ENCODE measurements at regions not wholly inside any gene's neighbourhood (a gene's known extent, or its start where the extent isn't known, plus 50 kb on each side); places are given as distances from the start of the nearest gene placed in this dataset.
"Not testable (repeated sequence)": the region's sequence is repeated elsewhere in the genome, so short reads cannot be mapped to it uniquely, and the experiment has no call there.

- no peak for DNase-seq
These were observed 551.1 kb upstream of the LRFN5 start for GRCh38 chr14:41055589-41055988.

DNA sequence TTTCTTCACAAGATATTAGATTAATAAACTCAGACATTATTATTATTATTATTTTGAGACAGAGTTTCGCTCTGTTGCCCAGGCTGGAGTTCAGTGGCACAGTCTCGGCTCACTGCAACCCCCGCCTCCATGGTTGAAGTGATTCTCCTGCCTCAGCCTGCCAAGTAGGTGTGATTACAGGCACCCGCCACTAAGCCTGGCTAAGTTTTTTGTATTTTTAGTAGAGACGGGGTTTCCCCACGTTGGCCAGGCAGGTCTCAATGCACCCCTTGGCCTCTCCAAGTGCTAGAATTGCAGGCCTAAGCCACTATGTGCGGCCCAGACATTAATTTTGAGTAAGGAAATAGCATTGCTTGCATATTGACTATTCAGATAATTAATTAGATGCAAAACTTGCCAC is 554.9 kb upstream of the LRFN5 start:
- DNase-seq = no peak

- no peak for DNase-seq
These were observed 558.9 kb upstream of the LRFN5 start for GRCh38 chr14:41047763-41048162.

DNA sequence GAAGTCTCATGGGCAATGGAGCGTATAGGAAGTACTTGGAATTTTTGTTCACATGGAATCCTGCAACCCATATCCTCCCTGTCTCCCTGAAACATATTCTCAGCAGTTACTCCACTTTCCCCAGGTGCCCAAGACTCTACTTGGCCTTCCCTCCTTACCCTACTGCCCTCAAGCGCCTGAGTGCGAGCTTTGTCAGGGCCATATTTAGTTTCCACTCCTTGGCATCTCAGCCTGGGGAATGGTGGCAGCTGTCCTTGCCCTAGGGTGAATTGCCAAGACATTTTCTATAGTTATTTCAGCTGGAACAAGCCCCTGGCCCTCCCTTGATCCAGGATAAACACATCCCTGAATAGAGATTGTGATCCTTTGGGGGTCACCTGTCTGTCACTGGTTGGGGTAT is 569.3 kb upstream of the LRFN5 start:
- DNase-seq = peak in 1 of 2 experiments; percentile 40

DNA sequence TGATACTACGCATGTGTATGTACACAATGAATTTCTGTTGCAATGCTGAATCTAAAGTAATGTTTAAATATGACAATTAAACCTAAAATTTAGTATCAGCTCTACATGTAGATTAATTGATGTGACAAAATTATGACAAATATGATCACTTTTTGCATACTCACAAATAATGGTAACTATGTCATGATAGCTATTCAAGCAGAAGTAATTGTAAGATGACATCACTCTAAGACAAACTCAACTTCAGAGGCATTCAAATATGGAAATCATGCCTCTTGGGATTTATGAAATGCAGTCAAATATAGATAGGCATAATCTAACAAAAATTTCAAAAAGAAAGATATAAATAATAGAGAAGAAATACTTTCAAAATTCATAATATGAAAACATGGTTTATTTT is 571.7 kb upstream of the LRFN5 start:
- no peak for DNase-seq

DNA sequence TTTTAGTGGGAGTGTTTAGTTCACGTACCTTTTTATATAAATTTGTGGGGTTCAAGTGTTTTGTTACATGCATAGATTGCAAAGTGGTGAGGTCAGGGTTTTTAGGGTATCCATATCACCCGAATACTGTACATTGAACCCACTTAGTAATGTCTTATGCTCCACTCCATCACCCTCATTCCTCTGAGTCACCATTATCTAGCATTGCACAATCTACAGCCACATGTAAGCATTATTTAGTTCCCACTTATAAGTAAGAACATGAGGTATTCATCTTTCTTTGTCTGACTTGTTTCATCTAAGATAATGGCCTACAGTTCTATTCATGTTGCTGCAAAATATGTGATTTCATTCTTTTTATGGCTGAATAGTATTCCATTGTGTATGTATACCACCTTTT is 583.7 kb upstream of the LRFN5 start:
- no peak for DNase-seq

GRCh38 chr14:41016213-41016612 is 590.5 kb upstream of the LRFN5 start:
- DNase-seq = no peak

DNA sequence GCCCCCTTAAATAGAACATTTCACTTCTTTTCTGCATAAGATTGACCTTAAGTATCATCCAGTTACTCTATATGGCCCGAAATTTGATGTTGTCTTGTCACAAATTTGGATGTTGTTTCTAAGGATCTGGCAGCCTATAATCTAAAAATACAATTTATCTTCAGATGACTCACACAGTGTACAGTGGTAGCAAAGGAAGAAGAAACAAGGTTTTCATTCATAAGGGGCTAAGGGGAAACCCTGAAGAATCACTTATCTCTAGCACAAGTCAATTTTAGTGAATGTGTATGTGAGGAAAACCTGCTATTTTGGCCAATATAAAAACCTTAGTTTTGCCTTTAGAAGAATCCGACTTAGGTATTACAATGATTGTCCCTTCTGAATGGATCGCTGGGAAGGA is 606.3 kb upstream of the LRFN5 start:
- no peak for DNase-seq

DNA sequence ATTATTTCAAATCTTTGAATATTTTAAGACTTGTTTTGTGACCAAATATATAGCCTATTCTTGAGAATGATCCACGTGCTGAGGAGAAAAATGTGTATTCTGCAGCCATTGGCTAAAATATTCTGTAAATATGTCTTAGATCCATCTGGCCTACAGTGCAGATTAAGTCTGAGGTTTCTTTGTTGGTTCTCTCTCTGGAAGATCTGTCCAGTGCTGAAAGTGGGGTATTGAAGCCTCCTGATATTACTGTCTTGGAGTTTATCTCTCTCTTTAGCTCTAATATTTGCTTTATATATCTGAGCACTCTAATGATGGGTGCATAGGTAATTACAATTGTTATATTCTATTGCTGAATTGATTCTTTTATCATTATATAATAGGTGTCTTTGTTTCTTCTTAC is 617.4 kb upstream of the LRFN5 start:
- DNase-seq = no peak

DNA sequence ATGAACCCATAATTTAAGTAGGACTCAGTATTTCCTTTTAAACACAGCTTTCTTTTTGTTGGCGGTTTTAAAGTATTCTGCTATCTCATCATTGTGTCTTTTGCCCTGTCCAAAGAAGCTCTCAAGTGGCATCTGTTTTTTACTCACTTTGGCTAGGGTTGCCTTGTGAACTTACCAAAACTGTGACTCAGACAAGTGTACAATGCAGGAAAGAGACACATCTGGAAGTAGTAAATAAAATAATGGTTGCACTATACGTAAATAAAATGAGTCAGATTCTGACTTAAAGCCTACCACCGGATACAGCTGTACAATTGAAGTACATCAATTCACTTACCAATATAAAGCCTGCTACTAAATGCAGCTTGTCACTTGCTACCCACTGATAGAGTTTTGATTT is 619.2 kb upstream of the LRFN5 start:
- DNase-seq = peak in 1 of 2 experiments; percentile 5

GRCh38 chr14:40986655-40987054 is 620.0 kb upstream of the LRFN5 start:
- no peak for DNase-seq

DNA sequence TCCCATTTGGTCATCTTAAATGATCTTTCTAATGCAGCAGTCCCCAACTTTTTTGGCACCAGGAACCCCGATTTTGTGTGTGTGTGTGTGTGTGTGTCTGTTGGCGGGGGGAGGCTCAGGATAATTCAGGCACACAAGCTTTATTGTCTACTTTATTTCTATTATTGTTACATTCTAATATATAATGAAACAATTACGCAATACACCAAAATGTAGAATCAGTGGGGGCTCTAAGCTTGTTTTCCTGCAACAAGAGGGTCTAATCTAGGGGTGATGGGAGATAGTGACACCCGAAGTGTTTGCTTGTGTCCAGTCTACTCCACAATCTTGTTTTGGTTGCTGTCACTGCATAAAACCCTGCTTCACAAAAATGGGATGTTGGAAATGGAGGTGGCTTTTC is 621.1 kb upstream of the LRFN5 start:
- no peak for DNase-seq

DNA sequence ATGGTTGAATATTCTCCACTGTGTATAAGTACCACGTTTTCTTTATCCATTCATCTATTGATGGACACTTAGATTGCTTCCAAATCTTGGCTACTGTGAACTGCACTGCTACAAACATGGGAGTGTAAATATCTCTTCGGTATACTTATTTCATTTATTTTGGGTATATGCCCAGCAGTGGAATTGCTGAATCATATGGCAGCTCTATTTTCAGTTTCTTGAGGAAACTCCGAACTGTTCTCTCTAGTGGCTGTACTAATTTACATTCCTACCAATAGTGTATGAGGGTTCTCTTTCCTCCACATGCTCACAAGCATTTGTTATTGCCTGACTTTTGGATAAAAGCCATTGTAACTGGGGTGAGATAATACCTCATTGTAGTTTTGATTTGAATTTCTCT is 623.1 kb upstream of the LRFN5 start:
- peak; percentile 26 to 70 for DNase-seq

DNA sequence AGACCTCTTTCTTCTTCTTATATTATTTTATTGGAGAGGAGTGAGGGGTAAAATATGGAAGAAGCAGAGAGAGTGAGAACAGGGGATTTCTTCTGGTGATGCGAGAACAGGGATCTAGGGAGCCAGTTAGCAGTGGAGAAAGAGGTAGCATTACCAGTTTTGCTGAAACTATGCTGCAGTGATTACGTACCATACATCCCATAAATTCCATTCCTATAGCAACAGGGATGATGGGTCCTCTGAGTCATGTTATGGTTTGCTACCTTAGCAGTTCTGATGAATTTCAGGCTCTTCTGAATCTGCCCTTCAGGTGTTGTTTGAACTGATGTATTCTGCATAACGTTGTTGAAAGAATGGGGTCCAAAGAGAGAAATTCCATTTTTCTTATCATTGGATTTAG is 625.4 kb upstream of the LRFN5 start:
- DNase-seq = no peak

DNA sequence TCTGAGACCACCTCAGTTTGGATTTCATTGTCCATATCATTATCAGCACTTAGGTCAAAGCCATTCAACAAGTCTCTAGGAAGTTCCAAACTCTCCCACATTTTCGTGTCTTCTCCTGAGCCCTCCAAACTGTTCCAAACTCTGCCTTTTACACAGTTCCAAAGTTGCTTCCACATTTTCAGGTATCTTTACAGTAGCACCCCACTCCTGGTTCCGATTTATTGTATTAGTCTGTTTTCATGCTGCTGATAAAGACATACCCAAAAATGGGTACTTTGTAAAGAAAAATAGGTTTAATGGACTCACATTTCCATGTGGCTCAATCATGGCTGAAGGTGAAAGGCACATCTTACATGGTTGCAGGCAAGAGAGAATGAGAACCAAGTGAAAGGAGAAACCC is 646.4 kb upstream of the LRFN5 start:
- DNase-seq = not testable (repeated sequence)

DNA sequence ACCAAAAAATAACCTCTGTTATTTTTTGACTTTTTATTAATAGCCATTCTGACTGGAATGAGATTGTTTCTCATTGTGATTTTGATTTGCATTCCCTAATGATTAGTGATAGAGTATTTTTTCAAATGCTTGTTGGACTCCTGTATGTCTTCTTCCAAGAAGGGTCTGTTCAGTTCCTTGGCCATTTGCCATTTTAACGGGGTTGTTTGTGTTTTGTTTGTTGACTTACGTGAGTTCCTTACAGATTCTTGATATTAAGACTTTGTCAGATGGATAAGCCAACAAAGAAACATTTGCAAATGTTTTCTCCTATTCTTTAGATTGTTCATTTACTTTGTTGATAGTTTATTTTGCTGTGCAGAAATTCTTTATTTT is 651.6 kb upstream of the LRFN5 start:
- DNase-seq = peak; percentile 15 to 54

GRCh38 chr14:40954448-40955130 is 652.1 kb upstream of the LRFN5 start:
- peak; percentile 5 to 21 for DNase-seq

- DNase-seq = no peak
These were observed 662.2 kb upstream of the LRFN5 start for GRCh38 chr14:40944521-40944920.

DNA sequence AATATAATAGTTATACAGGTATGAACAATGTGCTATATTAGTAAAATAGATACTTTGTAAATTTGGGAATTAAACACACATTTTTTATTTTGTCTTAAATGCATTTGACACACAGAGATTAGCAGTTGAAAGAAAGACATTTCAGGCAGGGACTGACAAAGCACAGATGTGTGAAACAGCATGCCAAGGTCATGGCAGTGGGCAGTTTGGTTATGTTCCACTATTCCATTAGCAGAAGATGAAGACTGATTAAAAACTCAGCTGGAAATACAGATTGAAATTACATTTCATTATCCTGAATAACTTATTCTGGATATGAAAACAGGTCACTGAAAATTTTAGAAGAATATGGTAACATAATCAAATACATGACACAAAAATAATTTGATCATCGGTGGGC is 669.8 kb upstream of the LRFN5 start:
- DNase-seq = no peak

GRCh38 chr14:40920380-40920779 is 686.3 kb upstream of the LRFN5 start:
- DNase-seq = no peak

DNA sequence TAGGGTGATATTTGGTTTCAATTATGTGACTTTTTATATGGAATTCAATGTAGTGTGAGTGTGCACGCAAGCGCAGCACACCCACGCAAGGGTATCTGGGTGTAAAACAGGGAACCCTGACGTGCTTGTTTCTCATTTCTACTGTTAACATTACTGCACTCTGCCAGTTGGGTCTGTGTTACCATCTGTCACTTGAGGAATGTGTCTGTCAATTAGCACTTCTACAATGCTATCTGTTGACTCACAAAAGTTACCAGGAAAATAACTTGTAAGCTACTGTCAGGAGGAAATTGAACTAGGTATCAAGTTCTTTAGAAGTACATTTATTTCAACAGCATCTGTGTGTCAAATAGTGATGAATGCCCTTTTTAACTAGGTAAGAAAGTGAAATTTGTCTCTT is 695.5 kb upstream of the LRFN5 start:
- peak in 1 of 2 experiments; percentile 10 for DNase-seq

GRCh38 chr14:40909906-40910305 is 696.8 kb upstream of the LRFN5 start:
- no peak for DNase-seq

DNA sequence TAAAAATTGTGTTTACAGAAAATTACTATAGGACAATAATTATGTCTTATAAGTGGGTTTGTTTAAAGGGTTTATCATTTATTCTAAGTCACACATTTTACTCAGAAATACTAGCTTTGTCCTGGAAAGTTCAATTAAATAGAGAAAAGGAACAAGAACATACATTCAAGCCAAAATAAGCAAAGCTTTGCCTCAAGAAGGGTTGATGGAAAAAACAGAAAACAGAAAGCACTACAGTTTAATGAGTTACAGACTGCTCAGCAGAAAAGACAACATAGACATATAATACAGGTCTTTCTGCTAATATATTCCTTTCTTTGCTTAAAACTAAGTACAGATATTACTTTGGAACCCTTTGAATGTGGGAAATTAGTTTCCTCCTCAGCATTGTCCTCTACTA is 703.0 kb upstream of the LRFN5 start:
- DNase-seq = no peak

- DNase-seq = no peak
These were observed 707.2 kb upstream of the LRFN5 start for GRCh38 chr14:40899435-40899834.

DNA sequence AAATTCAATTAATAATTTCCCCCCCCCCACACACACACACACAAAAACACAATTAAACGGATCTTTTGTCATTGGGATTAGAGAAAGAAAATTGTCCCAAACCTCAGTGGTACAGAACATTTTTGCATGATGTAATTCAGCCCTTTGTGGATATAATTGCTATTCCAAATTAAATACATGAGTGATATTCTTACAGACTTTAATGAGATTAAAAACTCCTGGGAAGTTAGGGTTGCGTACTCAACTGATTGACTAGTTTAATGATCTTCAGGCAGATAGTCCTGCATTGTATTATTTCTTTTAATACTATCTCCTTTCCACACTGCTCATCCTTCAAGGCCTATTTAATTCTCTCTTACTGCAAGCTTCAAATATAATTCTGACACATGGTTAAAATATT is 711.8 kb upstream of the LRFN5 start:
- no peak for DNase-seq

- DNase-seq = no peak
These were observed 717.5 kb upstream of the LRFN5 start for GRCh38 chr14:40889126-40889525.
